K562 (cell line): ENCODE measurements at regions not wholly inside any gene's neighbourhood (a gene's known extent, or its start where the extent isn't known, plus 50 kb on each side); places are given as distances from the start of the nearest gene placed in this dataset.

Source experiments
- ATAC-seq: fragments of 200-7000 bp; cut with Tn5 transposase; 3 replicates; pipeline ENCODE4 v1.9.1; 2020; ENCODE audit warnings: moderate library complexity
- BruUV-seq: library from RNA; stranded (reverse); fragments of 400-500 nt; replicated peaks from 2 replicates; lab custom pipeline; 2021; lab: Mats Ljungman, UMichigan
- CTCF ChIA-PET: fragments of 300-600 bp; formaldehyde crosslinking; extraction: SDS; loops from one replicate; lab custom pipeline; 2021; ENCODE audit warnings: low intra/inter-chr PET ratio; lab: Yijun Ruan, JAX
- POLR2A ChIA-PET: fragments of 300-600, 350-650 bp; sonication (Branson Sonifier 250); formaldehyde crosslinking; extraction: SDS; loops from one replicate; lab custom pipeline; 2021; ENCODE audit warnings: antibody characterized with exemption, inconsistent platforms; lab: Yijun Ruan, JAX
- DNase-seq, 4 experiments: peaks; one replicate each; pipeline versions ENCODE4 v3.0.0 to v3.0.0-alpha.2; 2011 to 2018; ENCODE audit warnings: low spot score in 3 of 4, mixed read lengths in 3 of 4; ENCODE audit errors: extremely low read depth in 1 of 4
- FAIRE-seq: peaks from 2 replicates; lab custom pipeline; 2011; peaks lifted over from hg19 to GRCh38; lab: Jason Lieb, UNC
- H2AFZ ChIP-seq: 2 replicates; pipeline ENCODE4 v1.6.0; 2011; ENCODE audit warnings: low read depth, low read length, control low read depth, inconsistent platforms
- H3K27ac ChIP-seq: fragments of 200-600 bp; 3 replicates; pipeline ENCODE4 v1.8.0; 2011; ENCODE audit warnings: low read depth, mild to moderate bottlenecking, control low read depth, inconsistent platforms, low read length, moderate library complexity, mixed read lengths; ENCODE audit errors: extremely low read depth
- H3K27me3 ChIP-seq, 2 experiments: fragments of 300-600 bp in 1 of 2; 2 replicates in 1 of 2; 3 replicates in 1 of 2; pipeline versions ENCODE4 v1.6.0 to v1.8.0; 2011; ENCODE audit warnings: inconsistent platforms in 2 of 2, low read length in 2 of 2, mild to moderate bottlenecking in 1 of 2, mixed read lengths in 1 of 2, moderate library complexity in 1 of 2; ENCODE audit not compliant: control insufficient read depth in 2 of 2, insufficient read depth in 2 of 2
- H3K36me3 ChIP-seq: fragments of 300-600 bp; 3 replicates; pipeline ENCODE4 v1.8.0; 2011; ENCODE audit warnings: mild to moderate bottlenecking, low read length, inconsistent platforms; ENCODE audit not compliant: control insufficient read depth, insufficient read depth
- H3K4me1 ChIP-seq, 2 experiments: fragments of 200-600 bp in 1 of 2; replicated peaks in 1 of 2; 2 replicates in 1 of 2; 3 replicates in 1 of 2; pipeline versions ENCODE4 v1.5.1 to v1.8.0; 2011; ENCODE audit warnings: inconsistent platforms in 2 of 2, low read length in 2 of 2, mild to moderate bottlenecking in 1 of 2, mixed read lengths in 1 of 2, moderate library complexity in 1 of 2; ENCODE audit not compliant: control insufficient read depth in 2 of 2, insufficient read depth in 2 of 2
- H3K4me2 ChIP-seq: 2 replicates; pipeline ENCODE4 v1.6.1; 2011; ENCODE audit warnings: low read length, control low read depth, inconsistent platforms, mixed read lengths; ENCODE audit not compliant: insufficient read depth
- H3K4me3 ChIP-seq: fragments of 200-600 bp; sonication (generic), shearing (Covaris generic); 2 replicates; pipeline ENCODE4 v1.5.1; 2016; ENCODE audit warnings: control low read depth, inconsistent platforms
- H3K79me2 ChIP-seq: fragments of 200-600 bp; 3 replicates; pipeline ENCODE4 v1.8.0; 2011; ENCODE audit warnings: low read length, inconsistent platforms; ENCODE audit not compliant: control insufficient read depth, insufficient read depth
- H3K9ac ChIP-seq, 2 experiments: 2 replicates each; pipeline versions ENCODE4 v1.6.0 to v1.6.1; 2011; ENCODE audit warnings: low read depth in 2 of 2, low read length in 2 of 2, control low read depth in 1 of 2, inconsistent platforms in 1 of 2, mild to moderate bottlenecking in 1 of 2, mixed read lengths in 1 of 2; ENCODE audit not compliant: insufficient read depth in 1 of 2
- H3K9me1 ChIP-seq: one replicate; pipeline ENCODE4 v1.6.0; 2011; ENCODE audit warnings: inconsistent platforms, mild to moderate bottlenecking, low read length, moderate library complexity; ENCODE audit not compliant: control insufficient read depth, insufficient read depth
- H3K9me3 ChIP-seq: replicated peaks from 2 replicates; pipeline ENCODE4 v1.5.1; 2011; ENCODE audit warnings: low read depth, low read length, inconsistent platforms; ENCODE audit not compliant: control insufficient read depth, insufficient read depth
- H4K20me1 ChIP-seq: replicated peaks from 2 replicates; pipeline ENCODE4 v1.6.1; 2011; ENCODE audit warnings: low read length, inconsistent platforms, mixed read lengths; ENCODE audit not compliant: control insufficient read depth, insufficient read depth
- FIP1L1 ChIP-seq: fragments of 200-400 bp; formaldehyde crosslinking; IDR thresholded peaks from 2 replicates; pipeline ENCODE4 v1.6.1; 2018; ENCODE audit warnings: mild to moderate bottlenecking, low read depth, low read length; ENCODE audit not compliant: poor library complexity, severe bottlenecking
- JUND ChIP-seq, 2 experiments: IDR thresholded peaks; 2 replicates in 1 of 2; 3 replicates in 1 of 2; pipeline ENCODE4 v1.6.1; 2011; ENCODE audit warnings: borderline replicate concordance in 2 of 2, low read depth in 2 of 2, low read length in 2 of 2, improper control_type of control experiment in 1 of 2, missing biosample characterization in 1 of 2, missing genetic modification characterization in 1 of 2, missing genetic modification reagents in 1 of 2
- SPI1 ChIP-seq: IDR thresholded peaks from 2 replicates; pipeline ENCODE4 v1.6.1; 2011; ENCODE audit warnings: low read depth, low read length, control low read depth, borderline replicate concordance
- WGBS: fragments of 100-300 bp; shearing (Covaris generic); methylation state at CpG from one replicate; pipeline ENCODE4 v1.1.6; 2016; ENCODE audit warnings: low coverage, mixed read lengths; ENCODE audit not compliant: insufficient coverage; ENCODE audit errors: missing lambda C conversion rate; 5-methylcytosine and 5-hydroxymethylcytosine counted together
- in situ Hi-C: fragments of 300-500 bp; cut with MboI; formaldehyde crosslinking; loops from 4 replicates; pipeline ENCODE4 v1.15.0; 2018; ENCODE audit warnings: inconsistent platforms, mixed read lengths
- intact Hi-C: fragments of 100-400 bp; cut with micrococcal nuclease; formaldehyde crosslinking; loops from 2 replicates; pipeline ENCODE4 v1.14.2; 2022

DNA sequence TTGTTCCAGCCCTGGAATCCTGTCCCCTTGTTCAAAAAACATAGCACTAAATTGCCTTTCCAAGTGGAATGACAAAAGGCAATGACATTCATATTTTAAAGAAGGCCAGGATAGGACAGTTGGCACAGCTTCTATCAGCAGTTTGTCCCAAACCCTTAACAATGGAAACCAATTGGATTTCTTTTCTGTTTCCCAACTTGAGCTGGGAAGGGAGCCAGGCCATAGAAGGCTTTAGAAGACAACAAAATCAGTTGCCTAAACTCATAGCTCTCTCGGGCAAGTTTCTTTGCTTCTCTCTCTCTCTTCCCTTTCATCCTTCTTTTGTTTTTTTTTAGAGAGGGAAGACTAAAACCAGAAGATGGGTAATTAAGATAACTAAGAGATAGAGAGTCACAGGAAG lies 227.7 kb upstream of the TPRG1 start (continued):
- TF ChIP-seq FIP1L1, result no peak

DNA sequence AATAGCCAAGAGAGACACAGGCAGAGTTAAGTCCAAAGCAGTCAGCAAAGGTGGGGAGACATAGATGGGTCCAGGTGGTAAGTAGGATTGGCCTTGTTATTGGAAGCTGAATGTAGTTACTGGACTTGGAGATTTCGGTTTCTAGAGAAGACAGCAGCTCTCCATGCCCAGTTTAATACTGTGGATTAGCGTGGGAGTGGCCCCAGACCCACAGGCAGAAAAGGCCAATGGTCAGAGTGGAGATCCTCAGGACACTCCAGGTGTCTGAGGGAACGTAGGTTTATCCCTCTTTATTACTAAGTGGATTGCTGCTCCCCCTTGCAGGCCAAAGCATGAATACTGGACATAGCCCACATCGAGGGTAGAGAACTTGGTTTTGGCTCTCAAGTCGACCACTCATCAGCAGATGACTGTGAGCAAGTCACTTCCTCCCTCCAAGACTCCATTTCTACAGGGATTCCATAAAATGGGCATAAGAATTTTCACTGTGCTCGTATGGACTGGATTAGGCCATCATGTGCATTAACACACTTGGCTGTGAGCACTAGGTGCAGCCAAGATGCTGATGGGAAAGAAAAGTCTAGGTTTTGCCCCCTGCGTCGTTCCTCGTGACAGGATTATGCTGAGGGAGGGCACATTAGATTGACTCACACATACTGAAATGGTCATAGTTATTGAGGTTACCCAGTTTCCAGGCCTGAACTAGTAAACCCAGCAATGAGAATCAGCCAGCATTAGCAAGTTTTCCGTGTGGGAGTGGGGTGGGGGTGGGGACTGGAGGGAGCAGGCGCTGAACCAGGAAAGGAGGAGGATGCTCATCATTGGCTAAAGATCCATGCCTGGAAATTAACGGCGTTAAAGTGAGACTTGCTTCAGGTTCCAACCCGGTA lies 225.2 kb upstream of the TPRG1 start:
- Histone ChIP-seq H3K9me3 (no peaks in the 10 kb centered on the region), H3K9ac (no peak overlapping the region), H3K27ac (no peak overlapping the region), H3K4me3 (no peak overlapping the region), H3K79me2 (no peaks in the 10 kb centered on the region), H3K27me3 (no peaks in the 10 kb centered on the region), H4K20me1 (no peaks in the 10 kb centered on the region)
- in situ Hi-C loops, result no loop called here
- TF ChIP-seq JUND (IDR thresholded peaks at IDR 0.05; ENCODE audit: borderline replicate concordance, low read depth, low read length) (no peak), JUND (tag; IDR thresholded peaks at IDR 0.05; ENCODE audit: borderline replicate concordance, low read depth, low read length) (no peak), SPI1 (0 out of 2 replicates have a peak, but pooled peaks have one; percentile 4)
- TF ChIP-seq, all 486 proteins: peak for 1
- ChIA-PET CTCF (interaction anchor here (0.7 kb wide), 1 partner anchor 8 kb away, joined by 3 read pairs; no protein-coding TSS in a partner anchor), POLR2A (no interaction called here)
- FAIRE-seq, result no peak
- Histone ChIP-seq H3K4me2 (peak overlapping the region; percentile 50; the same call in 1 of the 2 replicates), H3K4me1 (peaks cover 0 to 6% of the 10 kb centered on the region in 2 experiments; a peak in 2 of 5 replicates), H2AFZ (peak overlapping the region; percentile 75; the same call in 1 of the 2 replicates), H3K9me1 (no peaks in the 10 kb centered on the region), H3K36me3 (no peaks in the 10 kb centered on the region)
- no peak for DNase-seq
- no TSS peak for BruUV-seq
- 13% methylated on average over 14 of the region's 14 CpGs for WGBS
- ATAC-seq, result no peak
- intact Hi-C loops, result no loop called here
